ENCODE measurements at regions not wholly inside any gene's neighbourhood (a gene's known extent, or its start where the extent isn't known, plus 50 kb on each side); places are given as distances from the start of the nearest gene placed in this dataset.

- intact Hi-C loops (cut with DNase I) = no loop called here
- no peak overlapping the region for H3K4me3 ChIP-seq
- H3K36me3 ChIP-seq = no peaks in the 10 kb centered on the region
- WGBS, 3 donors = 58 to 66% (median 59%) methylated on average over 1 of the region's 1 CpG
- TF ChIP-seq POLR2A (IDR thresholded peaks at IDR 0.05) (no peak), EP300 (IDR thresholded peaks at IDR 0.05) (no peak), CTCF (IDR thresholded peaks at IDR 0.05) (no peak)
- H3K27me3 ChIP-seq = no peaks in the 10 kb centered on the region
- H3K27ac ChIP-seq = no peak overlapping the region
- H3K9me3 ChIP-seq = no peaks in the 10 kb centered on the region
- no peaks in the 10 kb centered on the region for H3K4me1 ChIP-seq (ENCODE audit: insufficient read depth)
- DNase-seq = no peak
These were observed 191.6 kb upstream of the DTNBP1 start for GRCh38 chr6:15854378-15854777.

GRCh38 chr6:15853259-15853658, 190.4 kb upstream of the DTNBP1 start:
- Histone ChIP-seq H3K4me1 (ENCODE audit: insufficient read depth) (no peaks in the 10 kb centered on the region), H3K9me3 (no peaks in the 10 kb centered on the region), H3K27ac (no peak overlapping the region), H3K27me3 (no peaks in the 10 kb centered on the region), H3K36me3 (no peaks in the 10 kb centered on the region), H3K4me3 (no peak overlapping the region)
- intact Hi-C loops (cut with DNase I) = no loop called here
- DNase-seq = no peak
- TF ChIP-seq CTCF (IDR thresholded peaks at IDR 0.05) = no peak
- no peak for TF ChIP-seq EP300 (IDR thresholded peaks at IDR 0.05)
- TF ChIP-seq POLR2A (IDR thresholded peaks at IDR 0.05) = no peak
- WGBS, 3 donors = 89 to 93% (median 91%) methylated on average over 1 of the region's 1 CpG

- Histone ChIP-seq H3K27me3 (no peaks in the 10 kb centered on the region), H3K36me3 (no peaks in the 10 kb centered on the region), H3K27ac (no peak overlapping the region), H3K9me3 (no peaks in the 10 kb centered on the region), H3K4me1 (ENCODE audit: insufficient read depth) (no peaks in the 10 kb centered on the region), H3K4me3 (no peak overlapping the region)
- DNase-seq = no peak
- intact Hi-C loops (cut with DNase I) = no loop called here
- TF ChIP-seq POLR2A (IDR thresholded peaks at IDR 0.05) (no peak), CTCF (IDR thresholded peaks at IDR 0.05) (no peak), EP300 (IDR thresholded peaks at IDR 0.05) (no peak)
- WGBS, 3 donors = 88 to 97% (median 95%) methylated on average over 2 of the region's 2 CpGs
These were observed 189.5 kb upstream of the DTNBP1 start for GRCh38 chr6:15852289-15852688.

GRCh38 chr6:15849395-15849794, 186.6 kb upstream of the DTNBP1 start:
- no peaks in the 10 kb centered on the region for H3K27me3 ChIP-seq
- no peaks in the 10 kb centered on the region for H3K36me3 ChIP-seq
- H3K4me1 ChIP-seq (ENCODE audit: insufficient read depth) = peaks cover 1% of the 10 kb centered on the region
- H3K9me3 ChIP-seq = no peaks in the 10 kb centered on the region
- no peak for DNase-seq
- no peak overlapping the region for H3K27ac ChIP-seq
- intact Hi-C loops (cut with DNase I) = no loop called here
- TF ChIP-seq EP300 (IDR thresholded peaks at IDR 0.05) = no peak
- TF ChIP-seq POLR2A (IDR thresholded peaks at IDR 0.05) = no peak
- TF ChIP-seq CTCF (IDR thresholded peaks at IDR 0.05) = no peak
- H3K4me3 ChIP-seq = no peak overlapping the region
- 93 to 100% (median 94%) methylated on average over 4 of the region's 4 CpGs for WGBS, 3 donors

- Histone ChIP-seq H3K27ac (no peak overlapping the region), H3K9me3 (no peaks in the 10 kb centered on the region), H3K4me1 (ENCODE audit: insufficient read depth) (peaks cover 10% of the 10 kb centered on the region), H3K27me3 (no peaks in the 10 kb centered on the region), H3K36me3 (no peaks in the 10 kb centered on the region), H3K4me3 (no peak overlapping the region)
- TF ChIP-seq EP300 (IDR thresholded peaks at IDR 0.05) (no peak), CTCF (IDR thresholded peaks at IDR 0.05) (no peak), POLR2A (IDR thresholded peaks at IDR 0.05) (no peak)
- DNase-seq = no peak
- 85 to 95% (median 92%) methylated on average over 4 of the region's 4 CpGs for WGBS, 3 donors
- intact Hi-C loops (cut with DNase I) = no loop called here
These were observed 182.7 kb upstream of the DTNBP1 start for GRCh38 chr6:15845492-15845891.

Data from ovary (tissue), 7 donors.